ENCODE measurements at regions not wholly inside any gene's neighbourhood (a gene's known extent, or its start where the extent isn't known, plus 50 kb on each side); places are given as distances from the start of the nearest gene placed in this dataset.

DNA sequence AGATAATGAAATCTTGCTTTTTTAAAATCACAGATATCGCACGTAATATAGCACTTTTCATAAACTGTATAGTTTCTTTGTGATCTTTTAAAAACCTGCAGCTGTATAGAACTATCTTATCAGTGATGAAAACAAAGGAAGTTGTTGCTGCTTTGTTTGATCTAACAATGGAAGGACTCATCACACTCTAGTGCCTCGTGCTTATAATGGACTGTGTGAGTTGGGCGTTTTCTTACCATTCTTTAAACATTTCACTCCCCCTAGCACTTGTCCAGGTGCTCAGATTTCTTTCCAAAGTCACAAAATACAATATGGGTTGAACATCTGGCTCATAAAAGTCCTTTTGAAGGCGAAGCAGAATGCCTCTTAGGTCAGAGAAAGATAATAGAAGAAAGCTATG, 94.8 kb upstream of the SPATS2L start:
- H2AFZ ChIP-seq: peak overlapping the region; percentile 53; the same call in 1 of the 2 replicates
- H3K27ac Mint-ChIP-seq: no peak overlapping the region
- TF ChIP-seq, protein P1, sequence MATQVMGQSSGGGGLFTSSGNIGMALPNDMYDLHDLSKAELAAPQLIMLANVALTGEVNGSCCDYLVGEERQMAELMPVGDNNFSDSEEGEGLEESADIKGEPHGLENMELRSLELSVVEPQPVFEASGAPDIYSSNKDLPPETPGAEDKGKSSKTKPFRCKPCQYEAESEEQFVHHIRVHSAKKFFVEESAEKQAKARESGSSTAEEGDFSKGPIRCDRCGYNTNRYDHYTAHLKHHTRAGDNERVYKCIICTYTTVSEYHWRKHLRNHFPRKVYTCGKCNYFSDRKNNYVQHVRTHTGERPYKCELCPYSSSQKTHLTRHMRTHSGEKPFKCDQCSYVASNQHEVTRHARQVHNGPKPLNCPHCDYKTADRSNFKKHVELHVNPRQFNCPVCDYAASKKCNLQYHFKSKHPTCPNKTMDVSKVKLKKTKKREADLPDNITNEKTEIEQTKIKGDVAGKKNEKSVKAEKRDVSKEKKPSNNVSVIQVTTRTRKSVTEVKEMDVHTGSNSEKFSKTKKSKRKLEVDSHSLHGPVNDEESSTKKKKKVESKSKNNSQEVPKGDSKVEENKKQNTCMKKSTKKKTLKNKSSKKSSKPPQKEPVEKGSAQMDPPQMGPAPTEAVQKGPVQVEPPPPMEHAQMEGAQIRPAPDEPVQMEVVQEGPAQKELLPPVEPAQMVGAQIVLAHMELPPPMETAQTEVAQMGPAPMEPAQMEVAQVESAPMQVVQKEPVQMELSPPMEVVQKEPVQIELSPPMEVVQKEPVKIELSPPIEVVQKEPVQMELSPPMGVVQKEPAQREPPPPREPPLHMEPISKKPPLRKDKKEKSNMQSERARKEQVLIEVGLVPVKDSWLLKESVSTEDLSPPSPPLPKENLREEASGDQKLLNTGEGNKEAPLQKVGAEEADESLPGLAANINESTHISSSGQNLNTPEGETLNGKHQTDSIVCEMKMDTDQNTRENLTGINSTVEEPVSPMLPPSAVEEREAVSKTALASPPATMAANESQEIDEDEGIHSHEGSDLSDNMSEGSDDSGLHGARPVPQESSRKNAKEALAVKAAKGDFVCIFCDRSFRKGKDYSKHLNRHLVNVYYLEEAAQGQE (IDR thresholded peaks at IDR 0.05; ENCODE audit: unreplicated experiment): no peak
- TF ChIP-seq ZNF331 (CRISPR knock-in tag; IDR thresholded peaks at IDR 0.05; ENCODE audit: low read depth): no peak
- TF ChIP-seq ZNF114 (CRISPR knock-in tag; IDR thresholded peaks at IDR 0.05): no peak
- no peak for TF ChIP-seq ETS1 (IDR thresholded peaks at IDR 0.05)
- TF ChIP-seq EZH2 (IDR thresholded peaks at IDR 0.05; ENCODE audit: low read depth, unreplicated experiment): no peak
- TF ChIP-seq CREB1 (CRISPR knock-in tag; IDR thresholded peaks at IDR 0.05; ENCODE audit: low read depth): no peak
- no peak for TF ChIP-seq CTCF (conservative IDR thresholded peaks at IDR 0.05; ENCODE audit: low read depth in 2 of 2)
- no peak for TF ChIP-seq NANOG (IDR thresholded peaks at IDR 0.05; ENCODE audit: borderline replicate concordance)
- no peak for TF ChIP-seq EZH2phosphoT487 (IDR thresholded peaks at IDR 0.05; ENCODE audit: unreplicated experiment)
- no peak for TF ChIP-seq ZNF462 (CRISPR knock-in tag; IDR thresholded peaks at IDR 0.05)
- TF ChIP-seq JUNB (IDR thresholded peaks at IDR 0.05; ENCODE audit: unreplicated experiment): no peak
- no peaks in the 10 kb centered on the region for H3K9me2 ChIP-seq (ENCODE audit: insufficient read depth)
- no peaks in the 10 kb centered on the region for H3K79me2 ChIP-seq (replicated peaks; ENCODE audit: insufficient read depth)
- H3K27ac ChIP-seq (ENCODE audit: low read depth): no peak overlapping the region
- peaks cover under 1% of the 10 kb centered on the region; the same call in 1 of the 3 replicates for H3K9me3 Mint-ChIP-seq
- no peak overlapping the region for H3K4me2 ChIP-seq
- H4K20me1 ChIP-seq (replicated peaks; ENCODE audit: insufficient read depth): no peaks in the 10 kb centered on the region
- ATAC-seq (no peak), DNase-seq (ENCODE audit: low spot score) (no peak)
- peaks cover 8% of the 10 kb centered on the region; the same call in 1 of the 2 replicates for H3F3A ChIP-seq (replicated peaks; ENCODE audit: low read depth)
- H3K36me3 Mint-ChIP-seq (ENCODE audit: low read depth): peaks cover 6% of the 10 kb centered on the region
- no peaks in the 10 kb centered on the region for H3K27me3 ChIP-seq (ENCODE audit: insufficient read depth)
- H3K4me3 Mint-ChIP-seq: no peak overlapping the region
- no peak overlapping the region for H3K4me3 ChIP-seq
- H3K27me3 Mint-ChIP-seq (ENCODE audit: insufficient read depth, low read depth, poor library complexity): peaks cover 6% of the 10 kb centered on the region
- H3K4me1 Mint-ChIP-seq: peaks cover 23% of the 10 kb centered on the region
- H3K4me1 ChIP-seq (ENCODE audit: insufficient read depth): peaks cover 8% of the 10 kb centered on the region
- H3K36me3 ChIP-seq (ENCODE audit: insufficient read depth): no peaks in the 10 kb centered on the region

Measured in GM23338 (cell line).